ENCODE measurements at regions not wholly inside any gene's neighbourhood (a gene's known extent, or its start where the extent isn't known, plus 50 kb on each side); places are given as distances from the start of the nearest gene placed in this dataset.

DNA sequence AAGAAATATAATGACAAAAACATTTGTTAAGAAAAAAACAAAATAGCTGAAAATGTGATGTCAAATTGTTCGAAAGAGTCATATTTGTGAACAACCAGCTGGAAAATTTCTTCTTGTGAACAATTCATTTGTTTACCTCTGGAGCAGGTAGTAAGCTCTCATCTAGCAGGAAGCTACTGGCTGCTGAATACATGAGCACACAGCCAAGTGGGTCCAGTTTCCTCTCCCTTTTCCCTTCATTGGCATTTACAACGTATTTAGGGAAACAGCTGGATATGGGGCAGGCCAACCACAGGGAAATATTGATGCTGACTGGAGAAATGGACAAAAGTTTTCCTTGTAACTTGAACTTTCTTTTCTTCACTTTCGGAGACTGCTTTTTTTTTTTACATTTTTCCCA is 1354.7 kb upstream of the EPHA6 start:
- H2AFZ ChIP-seq (ENCODE audit: low read depth, low read length), result no peak overlapping the region

DNA sequence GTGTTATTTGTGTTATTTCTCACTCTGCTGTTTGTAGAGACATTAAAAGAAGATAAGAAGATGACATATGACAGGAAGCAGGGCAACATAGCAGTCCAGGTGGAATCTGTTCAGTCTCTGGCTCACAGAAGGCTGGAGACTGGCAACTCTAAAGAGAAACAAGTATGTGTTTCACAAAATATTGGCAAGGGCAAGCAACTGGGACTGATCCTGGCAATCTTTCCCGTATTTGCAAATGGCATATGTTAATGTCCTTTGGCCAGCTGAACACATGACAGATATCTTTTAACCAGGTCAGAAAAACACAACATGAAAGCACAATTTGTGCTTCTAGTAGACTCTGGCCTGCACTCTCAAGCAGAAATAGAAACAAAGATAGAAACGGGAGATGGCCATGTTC is 1354.1 kb upstream of the EPHA6 start:
- Histone ChIP-seq H3K27me3 (ENCODE audit: insufficient read depth, low read depth, low read length) (no peaks in the 10 kb centered on the region), H4K20me1 (ENCODE audit: insufficient read depth) (no peaks in the 10 kb centered on the region), H3K9me3 (ENCODE audit: low read length) (no peaks in the 10 kb centered on the region), H3K9me2 (ENCODE audit: insufficient read depth, low read length) (no peaks in the 10 kb centered on the region), H2AFZ (ENCODE audit: low read depth, low read length) (no peak overlapping the region), H3K4me3 (ENCODE audit: low read length) (no peak overlapping the region), H3K36me3 (ENCODE audit: insufficient read depth, low read length) (no peaks in the 10 kb centered on the region), H3K4me2 (ENCODE audit: low read length) (no peak overlapping the region), H3K27ac (ENCODE audit: low read length) (no peak overlapping the region), H3K9ac (ENCODE audit: low read length) (no peak overlapping the region), H3F3A (ENCODE audit: insufficient read depth, low read length, poor library complexity, severe bottlenecking) (no peaks in the 10 kb centered on the region), H3K79me2 (replicated peaks; ENCODE audit: insufficient read depth, low read length) (no peaks in the 10 kb centered on the region)
- TF ChIP-seq POLR2AphosphoS5 (IDR thresholded peaks at IDR 0.05), result no peak
- TF ChIP-seq EZH2 (IDR thresholded peaks at IDR 0.05; ENCODE audit: borderline replicate concordance, insufficient read depth, low read length, poor library complexity, severe bottlenecking), result no peak
- TF ChIP-seq EP300 (conservative IDR thresholded peaks at IDR 0.05; ENCODE audit: poor library complexity, severe bottlenecking), result no peak
- TF ChIP-seq, protein P1, sequence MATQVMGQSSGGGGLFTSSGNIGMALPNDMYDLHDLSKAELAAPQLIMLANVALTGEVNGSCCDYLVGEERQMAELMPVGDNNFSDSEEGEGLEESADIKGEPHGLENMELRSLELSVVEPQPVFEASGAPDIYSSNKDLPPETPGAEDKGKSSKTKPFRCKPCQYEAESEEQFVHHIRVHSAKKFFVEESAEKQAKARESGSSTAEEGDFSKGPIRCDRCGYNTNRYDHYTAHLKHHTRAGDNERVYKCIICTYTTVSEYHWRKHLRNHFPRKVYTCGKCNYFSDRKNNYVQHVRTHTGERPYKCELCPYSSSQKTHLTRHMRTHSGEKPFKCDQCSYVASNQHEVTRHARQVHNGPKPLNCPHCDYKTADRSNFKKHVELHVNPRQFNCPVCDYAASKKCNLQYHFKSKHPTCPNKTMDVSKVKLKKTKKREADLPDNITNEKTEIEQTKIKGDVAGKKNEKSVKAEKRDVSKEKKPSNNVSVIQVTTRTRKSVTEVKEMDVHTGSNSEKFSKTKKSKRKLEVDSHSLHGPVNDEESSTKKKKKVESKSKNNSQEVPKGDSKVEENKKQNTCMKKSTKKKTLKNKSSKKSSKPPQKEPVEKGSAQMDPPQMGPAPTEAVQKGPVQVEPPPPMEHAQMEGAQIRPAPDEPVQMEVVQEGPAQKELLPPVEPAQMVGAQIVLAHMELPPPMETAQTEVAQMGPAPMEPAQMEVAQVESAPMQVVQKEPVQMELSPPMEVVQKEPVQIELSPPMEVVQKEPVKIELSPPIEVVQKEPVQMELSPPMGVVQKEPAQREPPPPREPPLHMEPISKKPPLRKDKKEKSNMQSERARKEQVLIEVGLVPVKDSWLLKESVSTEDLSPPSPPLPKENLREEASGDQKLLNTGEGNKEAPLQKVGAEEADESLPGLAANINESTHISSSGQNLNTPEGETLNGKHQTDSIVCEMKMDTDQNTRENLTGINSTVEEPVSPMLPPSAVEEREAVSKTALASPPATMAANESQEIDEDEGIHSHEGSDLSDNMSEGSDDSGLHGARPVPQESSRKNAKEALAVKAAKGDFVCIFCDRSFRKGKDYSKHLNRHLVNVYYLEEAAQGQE (IDR thresholded peaks at IDR 0.05; ENCODE audit: borderline replicate concordance), result no peak
- TF ChIP-seq, protein P2, sequence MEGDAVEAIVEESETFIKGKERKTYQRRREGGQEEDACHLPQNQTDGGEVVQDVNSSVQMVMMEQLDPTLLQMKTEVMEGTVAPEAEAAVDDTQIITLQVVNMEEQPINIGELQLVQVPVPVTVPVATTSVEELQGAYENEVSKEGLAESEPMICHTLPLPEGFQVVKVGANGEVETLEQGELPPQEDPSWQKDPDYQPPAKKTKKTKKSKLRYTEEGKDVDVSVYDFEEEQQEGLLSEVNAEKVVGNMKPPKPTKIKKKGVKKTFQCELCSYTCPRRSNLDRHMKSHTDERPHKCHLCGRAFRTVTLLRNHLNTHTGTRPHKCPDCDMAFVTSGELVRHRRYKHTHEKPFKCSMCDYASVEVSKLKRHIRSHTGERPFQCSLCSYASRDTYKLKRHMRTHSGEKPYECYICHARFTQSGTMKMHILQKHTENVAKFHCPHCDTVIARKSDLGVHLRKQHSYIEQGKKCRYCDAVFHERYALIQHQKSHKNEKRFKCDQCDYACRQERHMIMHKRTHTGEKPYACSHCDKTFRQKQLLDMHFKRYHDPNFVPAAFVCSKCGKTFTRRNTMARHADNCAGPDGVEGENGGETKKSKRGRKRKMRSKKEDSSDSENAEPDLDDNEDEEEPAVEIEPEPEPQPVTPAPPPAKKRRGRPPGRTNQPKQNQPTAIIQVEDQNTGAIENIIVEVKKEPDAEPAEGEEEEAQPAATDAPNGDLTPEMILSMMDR (IDR thresholded peaks at IDR 0.05; ENCODE audit: poor library complexity, severe bottlenecking), result no peak
- TF ChIP-seq SMC3 (conservative IDR thresholded peaks at IDR 0.05; ENCODE audit: poor library complexity), result no peak
- no peak for TF ChIP-seq TAF1 (IDR thresholded peaks at IDR 0.05; ENCODE audit: low read depth)
- no peak for TF ChIP-seq RAD21 (conservative IDR thresholded peaks at IDR 0.05)
- TF ChIP-seq MXI1 (conservative IDR thresholded peaks at IDR 0.05; ENCODE audit: poor library complexity, severe bottlenecking), result no peak

More for the DNA sequence above, 1354.7 kb upstream of the EPHA6 start:
- no peaks in the 10 kb centered on the region for H3K27me3 ChIP-seq (ENCODE audit: insufficient read depth, low read depth, low read length)
- H3K9ac ChIP-seq (ENCODE audit: low read length), result no peak overlapping the region
- no peaks in the 10 kb centered on the region for H4K20me1 ChIP-seq (ENCODE audit: insufficient read depth)
- no peaks in the 10 kb centered on the region for H3F3A ChIP-seq (ENCODE audit: insufficient read depth, low read length, poor library complexity, severe bottlenecking)
- no peaks in the 10 kb centered on the region for H3K36me3 ChIP-seq (ENCODE audit: insufficient read depth, low read length)
- H3K4me2 ChIP-seq (ENCODE audit: low read length), result no peak overlapping the region
- no peak overlapping the region for H3K27ac ChIP-seq (ENCODE audit: low read length)
- no peak overlapping the region for H3K4me3 ChIP-seq (ENCODE audit: low read length)
- TF ChIP-seq SMC3 (conservative IDR thresholded peaks at IDR 0.05; ENCODE audit: poor library complexity), result no peak
- TF ChIP-seq, protein P1 (IDR thresholded peaks at IDR 0.05; ENCODE audit: borderline replicate concordance), result no peak
- TF ChIP-seq, protein P2 (IDR thresholded peaks at IDR 0.05; ENCODE audit: poor library complexity, severe bottlenecking), result no peak
- no peak for TF ChIP-seq EZH2 (IDR thresholded peaks at IDR 0.05; ENCODE audit: borderline replicate concordance, insufficient read depth, low read length, poor library complexity, severe bottlenecking)
- no peak for TF ChIP-seq MXI1 (conservative IDR thresholded peaks at IDR 0.05; ENCODE audit: poor library complexity, severe bottlenecking)
- no peak for TF ChIP-seq POLR2AphosphoS5 (IDR thresholded peaks at IDR 0.05)
- TF ChIP-seq TAF1 (IDR thresholded peaks at IDR 0.05; ENCODE audit: low read depth), result no peak
- no peak for TF ChIP-seq EP300 (conservative IDR thresholded peaks at IDR 0.05; ENCODE audit: poor library complexity, severe bottlenecking)
- TF ChIP-seq RAD21 (conservative IDR thresholded peaks at IDR 0.05), result no peak
- no peaks in the 10 kb centered on the region for H3K9me2 ChIP-seq (ENCODE audit: insufficient read depth, low read length)
- no peaks in the 10 kb centered on the region for H3K79me2 ChIP-seq (replicated peaks; ENCODE audit: insufficient read depth, low read length)
- no peaks in the 10 kb centered on the region for H3K9me3 ChIP-seq (ENCODE audit: low read length)
